ENCODE measurements at regions not wholly inside any gene's neighbourhood (a gene's known extent, or its start where the extent isn't known, plus 50 kb on each side); places are given as distances from the start of the nearest gene placed in this dataset.

DNA sequence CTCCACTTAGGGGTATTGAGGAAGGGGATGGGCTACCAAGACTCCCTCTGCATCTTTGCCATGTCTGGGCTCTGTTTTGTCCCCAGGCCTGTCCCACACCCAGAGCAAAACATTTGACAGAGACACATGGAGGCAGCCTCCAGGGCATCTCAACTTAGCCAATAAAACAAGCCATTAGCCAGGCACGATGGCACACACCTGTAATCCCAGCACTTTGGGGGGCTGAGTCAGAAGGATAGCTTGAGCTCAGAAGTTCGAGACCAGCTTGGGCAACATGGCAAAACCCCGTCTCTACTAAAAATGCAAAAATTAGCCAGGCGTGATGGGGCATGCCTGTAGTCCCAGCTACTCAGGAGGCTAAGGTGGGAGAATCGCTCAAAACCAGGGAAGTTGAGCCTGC, 120.3 kb upstream of the IPO9 start:
- no peaks in the 10 kb centered on the region for H3K79me2 ChIP-seq (ENCODE audit: control insufficient read depth, insufficient read depth, low read length)
- no peak overlapping the region for H3K9ac ChIP-seq (ENCODE audit: low read length)
- H3K27me3 ChIP-seq (ENCODE audit: insufficient read depth, low read length, poor library complexity) = no peaks in the 10 kb centered on the region
- DNase-seq = no peak
- no peak overlapping the region for H3K4ac ChIP-seq (ENCODE audit: low read depth, low read length)
- H2BK120ac ChIP-seq (ENCODE audit: low read depth, low read length) = no peak overlapping the region
- no peak overlapping the region for H3K27ac ChIP-seq (ENCODE audit: low read depth, low read length)
- no peak overlapping the region for H2BK5ac ChIP-seq (ENCODE audit: low read length)
- H3K4me1 ChIP-seq (ENCODE audit: control insufficient read depth, low read depth, low read length) = no peaks in the 10 kb centered on the region
- H3K4me2 ChIP-seq (ENCODE audit: low read length) = no peak overlapping the region
- no peak overlapping the region for H4K5ac ChIP-seq (ENCODE audit: low read length)
- H3K23ac ChIP-seq (ENCODE audit: low read length) = no peak overlapping the region
- no peak overlapping the region for H2BK15ac ChIP-seq (replicated peaks; ENCODE audit: low read depth)
- no peaks in the 10 kb centered on the region for H3K36me3 ChIP-seq (ENCODE audit: control insufficient read depth, insufficient read depth, low read length)
- no peak overlapping the region for H2AK5ac ChIP-seq (ENCODE audit: low read length)
- no peak overlapping the region for H3K56ac ChIP-seq (ENCODE audit: low read length)
- WGBS (ENCODE audit: extremely low coverage, insufficient coverage, low lambda C conversion rate) = no CpG with 5 or more reads among the region's 5 CpGs
- no peaks in the 10 kb centered on the region for H3K79me1 ChIP-seq (ENCODE audit: low read length)
- no peak overlapping the region for H4K8ac ChIP-seq (ENCODE audit: low read depth, low read length)
- H3K18ac ChIP-seq (ENCODE audit: low read length) = no peak overlapping the region
- no peak overlapping the region for H3K4me3 ChIP-seq (ENCODE audit: low read length)

- Histone ChIP-seq H3K4me2 (ENCODE audit: low read length) (no peak overlapping the region), H4K5ac (ENCODE audit: low read length) (no peak overlapping the region), H3K36me3 (ENCODE audit: control insufficient read depth, insufficient read depth, low read length) (no peaks in the 10 kb centered on the region), H3K4me1 (ENCODE audit: control insufficient read depth, low read depth, low read length) (no peaks in the 10 kb centered on the region), H2BK120ac (ENCODE audit: low read depth, low read length) (no peak overlapping the region), H3K27me3 (ENCODE audit: insufficient read depth, low read length, poor library complexity) (no peaks in the 10 kb centered on the region), H4K8ac (ENCODE audit: low read depth, low read length) (no peak overlapping the region), H3K4ac (ENCODE audit: low read depth, low read length) (no peak overlapping the region), H3K56ac (ENCODE audit: low read length) (peak overlapping the region; percentile 18), H3K27ac (ENCODE audit: low read depth, low read length) (no peak overlapping the region), H2AK5ac (ENCODE audit: low read length) (no peak overlapping the region), H3K4me3 (ENCODE audit: low read length) (no peak overlapping the region), H2BK5ac (ENCODE audit: low read length) (no peak overlapping the region), H3K79me2 (ENCODE audit: control insufficient read depth, insufficient read depth, low read length) (no peaks in the 10 kb centered on the region), H3K23ac (ENCODE audit: low read length) (no peak overlapping the region), H3K9ac (ENCODE audit: low read length) (no peak overlapping the region), H3K79me1 (ENCODE audit: low read length) (no peaks in the 10 kb centered on the region), H3K18ac (ENCODE audit: low read length) (no peak overlapping the region), H2BK15ac (replicated peaks; ENCODE audit: low read depth) (no peak overlapping the region)
- WGBS (ENCODE audit: extremely low coverage, insufficient coverage, low lambda C conversion rate) = no CpG with 5 or more reads among the region's 4 CpGs
- peak; percentile 80 for DNase-seq
These were observed 119.2 kb upstream of the IPO9 start for GRCh38 chr1:201709564-201710295.

DNA sequence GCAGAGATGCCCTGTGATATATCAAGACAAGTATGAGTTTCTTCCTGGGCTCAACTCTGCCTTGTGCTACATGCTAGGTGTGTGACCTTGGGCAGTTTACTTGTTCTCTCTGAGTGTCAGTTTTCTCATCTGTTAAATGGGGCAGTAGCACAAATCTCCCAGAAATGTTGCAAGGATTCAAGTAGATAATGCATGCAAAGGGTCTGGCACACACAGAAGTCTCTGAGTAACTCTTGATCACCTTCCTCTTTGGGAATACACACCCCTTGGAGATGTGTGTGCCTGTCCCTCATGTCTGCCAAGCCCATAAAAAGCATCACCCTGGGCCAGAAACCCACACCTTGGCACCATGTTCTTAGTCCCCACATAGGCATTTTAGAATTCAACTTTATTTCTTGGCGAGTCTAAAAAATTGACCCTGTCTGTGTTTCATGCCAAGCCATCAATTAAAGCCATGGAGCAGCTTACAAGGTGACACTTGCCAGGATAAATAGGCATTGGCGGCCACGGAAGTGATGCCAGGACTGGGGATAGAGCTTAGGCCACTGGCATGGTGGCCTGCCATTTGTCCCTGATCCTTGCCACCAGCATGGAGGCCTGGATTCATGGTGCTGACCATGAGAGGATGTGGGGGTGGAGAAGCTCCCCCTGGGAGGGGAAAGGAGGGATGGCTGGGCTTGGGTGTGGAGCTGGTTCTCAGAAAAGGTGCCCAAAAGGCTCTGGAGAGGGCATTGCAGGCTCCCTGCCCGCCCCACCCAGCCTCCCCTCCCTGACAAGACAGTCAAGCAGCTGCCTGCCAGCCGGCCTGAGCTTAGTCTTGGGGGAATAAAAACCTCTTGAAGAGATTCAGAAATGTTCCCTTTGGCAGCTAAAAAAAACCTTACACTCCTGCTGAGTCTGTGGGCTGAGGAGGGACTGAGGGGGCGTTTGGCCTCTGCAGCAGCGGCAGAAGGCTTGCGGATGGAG, 118.0 kb upstream of the IPO9 start:
- no peak for DNase-seq
- Histone ChIP-seq H3K4me2 (ENCODE audit: low read length) (no peak overlapping the region), H3K18ac (ENCODE audit: low read length) (no peak overlapping the region), H3K9ac (ENCODE audit: low read length) (no peak overlapping the region), H3K4ac (ENCODE audit: low read depth, low read length) (no peak overlapping the region), H4K5ac (ENCODE audit: low read length) (no peak overlapping the region), H3K27ac (ENCODE audit: low read depth, low read length) (no peak overlapping the region), H3K4me3 (ENCODE audit: low read length) (no peak overlapping the region), H3K56ac (ENCODE audit: low read length) (no peak overlapping the region), H4K8ac (ENCODE audit: low read depth, low read length) (no peak overlapping the region), H3K79me2 (ENCODE audit: control insufficient read depth, insufficient read depth, low read length) (no peaks in the 10 kb centered on the region), H2BK5ac (ENCODE audit: low read length) (no peak overlapping the region), H3K36me3 (ENCODE audit: control insufficient read depth, insufficient read depth, low read length) (no peaks in the 10 kb centered on the region), H2AK5ac (ENCODE audit: low read length) (no peak overlapping the region), H3K79me1 (ENCODE audit: low read length) (no peaks in the 10 kb centered on the region), H2BK15ac (replicated peaks; ENCODE audit: low read depth) (no peak overlapping the region), H3K4me1 (ENCODE audit: control insufficient read depth, low read depth, low read length) (no peaks in the 10 kb centered on the region), H3K27me3 (ENCODE audit: insufficient read depth, low read length, poor library complexity) (no peaks in the 10 kb centered on the region), H3K23ac (ENCODE audit: low read length) (no peak overlapping the region), H2BK120ac (ENCODE audit: low read depth, low read length) (no peak overlapping the region)
- no CpG with 5 or more reads among the region's 8 CpGs for WGBS (ENCODE audit: extremely low coverage, insufficient coverage, low lambda C conversion rate)

GRCh38 chr1:201711811-201712210, 117.1 kb upstream of the IPO9 start:
- Histone ChIP-seq H3K79me2 (ENCODE audit: control insufficient read depth, insufficient read depth, low read length) (no peaks in the 10 kb centered on the region), H3K4me1 (ENCODE audit: control insufficient read depth, low read depth, low read length) (no peaks in the 10 kb centered on the region), H4K8ac (ENCODE audit: low read depth, low read length) (no peak overlapping the region), H2BK5ac (ENCODE audit: low read length) (no peak overlapping the region), H3K18ac (ENCODE audit: low read length) (no peak overlapping the region), H3K23ac (ENCODE audit: low read length) (no peak overlapping the region), H3K4ac (ENCODE audit: low read depth, low read length) (no peak overlapping the region), H2BK120ac (ENCODE audit: low read depth, low read length) (no peak overlapping the region), H4K5ac (ENCODE audit: low read length) (no peak overlapping the region), H3K27me3 (ENCODE audit: insufficient read depth, low read length, poor library complexity) (no peaks in the 10 kb centered on the region), H3K36me3 (ENCODE audit: control insufficient read depth, insufficient read depth, low read length) (no peaks in the 10 kb centered on the region), H3K79me1 (ENCODE audit: low read length) (no peaks in the 10 kb centered on the region), H2AK5ac (ENCODE audit: low read length) (no peak overlapping the region), H3K4me3 (ENCODE audit: low read length) (no peak overlapping the region), H3K27ac (ENCODE audit: low read depth, low read length) (no peak overlapping the region), H3K56ac (ENCODE audit: low read length) (no peak overlapping the region), H2BK15ac (replicated peaks; ENCODE audit: low read depth) (no peak overlapping the region), H3K9ac (ENCODE audit: low read length) (no peak overlapping the region), H3K4me2 (ENCODE audit: low read length) (no peak overlapping the region)
- DNase-seq = no peak
- no CpG with 5 or more reads among the region's 2 CpGs for WGBS (ENCODE audit: extremely low coverage, insufficient coverage, low lambda C conversion rate)

- Histone ChIP-seq H3K79me1 (ENCODE audit: low read length) (no peaks in the 10 kb centered on the region), H3K9ac (ENCODE audit: low read length) (no peak overlapping the region), H4K5ac (ENCODE audit: low read length) (no peak overlapping the region), H2BK120ac (ENCODE audit: low read depth, low read length) (no peak overlapping the region), H4K8ac (ENCODE audit: low read depth, low read length) (no peak overlapping the region), H3K4ac (ENCODE audit: low read depth, low read length) (no peak overlapping the region), H3K27ac (ENCODE audit: low read depth, low read length) (no peak overlapping the region), H3K4me3 (ENCODE audit: low read length) (no peak overlapping the region), H2BK5ac (ENCODE audit: low read length) (no peak overlapping the region), H2BK15ac (replicated peaks; ENCODE audit: low read depth) (no peak overlapping the region), H3K27me3 (ENCODE audit: insufficient read depth, low read length, poor library complexity) (no peaks in the 10 kb centered on the region), H3K4me1 (ENCODE audit: control insufficient read depth, low read depth, low read length) (no peaks in the 10 kb centered on the region), H2AK5ac (ENCODE audit: low read length) (no peak overlapping the region), H3K18ac (ENCODE audit: low read length) (no peak overlapping the region), H3K56ac (ENCODE audit: low read length) (no peak overlapping the region), H3K4me2 (ENCODE audit: low read length) (no peak overlapping the region), H3K36me3 (ENCODE audit: control insufficient read depth, insufficient read depth, low read length) (no peaks in the 10 kb centered on the region), H3K23ac (ENCODE audit: low read length) (no peak overlapping the region), H3K79me2 (ENCODE audit: control insufficient read depth, insufficient read depth, low read length) (no peaks in the 10 kb centered on the region)
- no CpG with 5 or more reads among the region's 7 CpGs for WGBS (ENCODE audit: extremely low coverage, insufficient coverage, low lambda C conversion rate)
- no peak for DNase-seq
These were observed 116.4 kb upstream of the IPO9 start for GRCh38 chr1:201712387-201713085.

Measured in mesendoderm (in vitro differentiated cells).